H1 (cell line): ENCODE measurements at regions not wholly inside any gene's neighbourhood (a gene's known extent, or its start where the extent isn't known, plus 50 kb on each side); places are given as distances from the start of the nearest gene placed in this dataset.

Source experiments
- CTCF ChIA-PET: fragments of 300-600 bp; sonication (Branson Sonifier 250); formaldehyde crosslinking; loops from one replicate; lab custom pipeline; 2021; ENCODE audit not compliant: partially characterized antibody; lab: Charles Lee
- POLR2A ChIA-PET: fragments of 300-600 bp; sonication (Branson Sonifier 250); formaldehyde crosslinking; loops from one replicate; lab custom pipeline; 2021; ENCODE audit warnings: inconsistent platforms; ENCODE audit not compliant: partially characterized antibody; lab: Charles Lee
- DNase-seq, 2 experiments: peaks; one replicate each; pipeline versions ENCODE4 v3.0.0 to v3.0.0-alpha.2; 2010 to 2022; ENCODE audit warnings: low spot score in 2 of 2, low read depth in 1 of 2, mixed read lengths in 1 of 2
- FAIRE-seq: peaks from 2 replicates; lab custom pipeline; 2011; peaks lifted over from hg19 to GRCh38; lab: Jason Lieb, UNC
- H2AFZ ChIP-seq: 2 replicates; pipeline ENCODE4 v1.8.1; 2012; ENCODE audit warnings: low read length, inconsistent platforms
- H2AK5ac ChIP-seq: 2 replicates; pipeline ENCODE4 v1.6.1; 2013; ENCODE audit warnings: low read depth, low read length
- H2BK120ac ChIP-seq: replicated peaks from 2 replicates; pipeline ENCODE3; 2013; ENCODE audit warnings: low read depth, low read length, inconsistent platforms
- H2BK12ac ChIP-seq: 2 replicates; pipeline ENCODE4 v1.6.1; 2013; ENCODE audit warnings: low read depth, low read length
- H2BK15ac ChIP-seq: 2 replicates; pipeline ENCODE4 v1.6.1; 2013; ENCODE audit warnings: low read length
- H2BK20ac ChIP-seq: 2 replicates; pipeline ENCODE4 v1.6.1; 2013; ENCODE audit warnings: low read length
- H2BK5ac ChIP-seq: 2 replicates; pipeline ENCODE4 v1.6.1; 2013; ENCODE audit warnings: low read depth, low read length
- H3K14ac ChIP-seq: 2 replicates; pipeline ENCODE4 v1.6.1; 2013; ENCODE audit warnings: inconsistent platforms; ENCODE audit not compliant: insufficient read length
- H3K18ac ChIP-seq: 2 replicates; pipeline ENCODE4 v1.6.1; 2013; ENCODE audit warnings: low read length; ENCODE audit errors: extremely low read depth
- H3K23ac ChIP-seq: 2 replicates; pipeline ENCODE4 v1.6.1; 2013; ENCODE audit warnings: inconsistent platforms; ENCODE audit not compliant: insufficient read length
- H3K23me2 ChIP-seq: 2 replicates; pipeline ENCODE4 v1.6.1; 2013; ENCODE audit warnings: low read depth, low read length
- H3K27ac ChIP-seq: 2 replicates; pipeline ENCODE4 v1.6.1; 2011; ENCODE audit warnings: low read depth, low read length, inconsistent platforms
- H3K27me3 ChIP-seq, 4 experiments: replicated peaks in 1 of 4; 1 replicate in 1 of 4; 2 replicates in 3 of 4; pipeline versions ENCODE4 v1.6.1 to v1.8.1; 2011 to 2013; ENCODE audit warnings: low read length in 3 of 4, mild to moderate bottlenecking in 3 of 4, inconsistent platforms in 2 of 4, mixed read lengths in 2 of 4, moderate library complexity in 1 of 4; ENCODE audit not compliant: control insufficient read depth in 3 of 4, insufficient read depth in 3 of 4; ENCODE audit errors: extremely low read depth in 1 of 4
- H3K36me3 ChIP-seq, 4 experiments: 2 replicates each; pipeline versions ENCODE4 v1.6.1 to v1.8.1; 2011 to 2013; ENCODE audit warnings: mild to moderate bottlenecking in 4 of 4, low read length in 3 of 4, moderate library complexity in 2 of 4, control low read depth in 1 of 4, inconsistent platforms in 1 of 4; ENCODE audit not compliant: insufficient read depth in 4 of 4, control insufficient read depth in 2 of 4
- H3K4ac ChIP-seq: replicated peaks from 2 replicates; pipeline ENCODE3; 2013; ENCODE audit warnings: low read length, low read depth, mixed read lengths, inconsistent platforms; ENCODE audit not compliant: insufficient read length
- H3K4me1 ChIP-seq, 4 experiments: replicated peaks in 1 of 4; 1 replicate in 1 of 4; 2 replicates in 3 of 4; pipeline versions ENCODE4 v1.6.1 to v1.8.1; 2011 to 2013; ENCODE audit warnings: low read length in 3 of 4, inconsistent platforms in 2 of 4, mixed read lengths in 1 of 4; ENCODE audit not compliant: insufficient read depth in 4 of 4, control insufficient read depth in 3 of 4
- H3K4me2 ChIP-seq, 2 experiments: 2 replicates each; pipeline versions ENCODE4 v1.6.1 to v1.8.1; 2011 to 2013; ENCODE audit warnings: low read depth in 2 of 2, low read length in 2 of 2, control low read depth in 1 of 2, inconsistent platforms in 1 of 2, mild to moderate bottlenecking in 1 of 2; ENCODE audit not compliant: insufficient read depth in 1 of 2
- H3K4me3 ChIP-seq, 4 experiments: fragments of 200-600, 300-600 bp in 1 of 4; sonication (generic), shearing (Covaris generic), sonication (Bioruptor Twin) in 1 of 4; 2 replicates each; pipeline versions ENCODE4 v1.5.1 to v1.8.1; 2011 to 2016; ENCODE audit warnings: low read length in 4 of 4, low read depth in 3 of 4, control low read depth in 2 of 4, inconsistent platforms in 2 of 4, mild to moderate bottlenecking in 2 of 4, mixed read lengths in 1 of 4, moderate library complexity in 1 of 4; ENCODE audit not compliant: insufficient read depth in 2 of 4; ENCODE audit errors: extremely low read depth in 1 of 4
- H3K56ac ChIP-seq: replicated peaks from 2 replicates; pipeline ENCODE3; 2013; ENCODE audit warnings: low read depth, mild to moderate bottlenecking, mixed read lengths, low read length, inconsistent platforms; ENCODE audit not compliant: insufficient read length
- H3K79me1 ChIP-seq: 2 replicates; pipeline ENCODE4 v1.6.1; 2013; ENCODE audit warnings: low read depth, low read length, control low read depth
- H3K79me2 ChIP-seq, 2 experiments: 2 replicates each; pipeline versions ENCODE4 v1.6.1 to v1.8.1; 2012 to 2013; ENCODE audit warnings: low read length in 2 of 2, mild to moderate bottlenecking in 2 of 2, inconsistent platforms in 1 of 2; ENCODE audit not compliant: insufficient read depth in 2 of 2, control insufficient read depth in 1 of 2
- H3K9ac ChIP-seq, 4 experiments: replicated peaks in 1 of 4; 1 replicate in 1 of 4; 2 replicates in 3 of 4; pipeline versions ENCODE4 v1.6.1 to v1.8.1; 2011 to 2013; ENCODE audit warnings: low read depth in 3 of 4, low read length in 3 of 4, control low read depth in 2 of 4, mild to moderate bottlenecking in 2 of 4, moderate library complexity in 2 of 4, inconsistent platforms in 1 of 4; ENCODE audit errors: extremely low read depth in 1 of 4
- H3K9me3 ChIP-seq, 2 experiments: 2 replicates each; pipeline versions ENCODE4 v1.6.1 to v1.8.1; 2012 to 2013; ENCODE audit warnings: mild to moderate bottlenecking in 2 of 2, moderate library complexity in 2 of 2, control low read depth in 1 of 2, inconsistent platforms in 1 of 2, low read depth in 1 of 2, low read length in 1 of 2, mixed read lengths in 1 of 2; ENCODE audit not compliant: insufficient read depth in 2 of 2
- H4K20me1 ChIP-seq, 2 experiments: replicated peaks in 1 of 2; 2 replicates each; pipeline versions ENCODE3 to v1.8.1; 2011 to 2013; ENCODE audit warnings: inconsistent platforms in 2 of 2, low read length in 2 of 2, mild to moderate bottlenecking in 1 of 2; ENCODE audit not compliant: insufficient read depth in 2 of 2, control insufficient read depth in 1 of 2
- H4K5ac ChIP-seq: 2 replicates; pipeline ENCODE4 v1.6.1; 2013; ENCODE audit warnings: low read length, low read depth, mixed read lengths, inconsistent platforms; ENCODE audit not compliant: insufficient read length
- H4K8ac ChIP-seq: 2 replicates; pipeline ENCODE4 v1.8.0; 2013; ENCODE audit warnings: mild to moderate bottlenecking, moderate library complexity, low read length, inconsistent platforms; ENCODE audit not compliant: insufficient read depth; ENCODE audit errors: extremely low read depth
- H4K91ac ChIP-seq: replicated peaks from 2 replicates; pipeline ENCODE3; 2013; ENCODE audit warnings: low read length, mixed read lengths, inconsistent platforms; ENCODE audit not compliant: insufficient read length
- ASH2L ChIP-seq: fragments of 200-600, 300-600 bp; sonication (generic); IDR thresholded peaks from one replicate; pipeline ENCODE4 v1.7.1; 2017; ENCODE audit warnings: low read length
- BACH1 ChIP-seq: IDR thresholded peaks from 2 replicates; pipeline ENCODE4 v1.6.1; 2012; ENCODE audit warnings: low read length, improper control_type of control experiment
- BRCA1 ChIP-seq: IDR thresholded peaks from 2 replicates; pipeline ENCODE4 v1.6.1; 2012; ENCODE audit warnings: low read depth, low read length, improper control_type of control experiment
- E2F6 ChIP-seq: IDR thresholded peaks from 2 replicates; pipeline ENCODE4 v1.6.1; 2012; ENCODE audit warnings: inconsistent platforms
- POU5F1 ChIP-seq: IDR thresholded peaks from 2 replicates; pipeline ENCODE4 v1.6.1; 2011; ENCODE audit warnings: low read depth, mild to moderate bottlenecking, low read length, moderate library complexity
- RFX5 ChIP-seq: IDR thresholded peaks from 2 replicates; pipeline ENCODE4 v1.6.1; 2011; ENCODE audit warnings: low read depth, low read length, improper control_type of control experiment, borderline replicate concordance
- SIX5 ChIP-seq: IDR thresholded peaks from 2 replicates; pipeline ENCODE4 v1.6.1; 2011; ENCODE audit warnings: mild to moderate bottlenecking, low read depth, low read length
- YY1 ChIP-seq: IDR thresholded peaks from 2 replicates; pipeline ENCODE4 v1.6.1; 2011; ENCODE audit warnings: low read depth, mild to moderate bottlenecking, low read length
- WGBS, 2 experiments: shearing (Covaris generic) in 1 of 2; methylation state at CpG; one replicate each; pipeline versions ENCODE4 v1.1.6 to v1.1.7; 2013 to 2015; ENCODE audit warnings: low lambda C conversion rate in 2 of 2, mixed read lengths in 2 of 2, inconsistent platforms in 1 of 2, low coverage in 1 of 2, missing lambda C conversion rate in 1 of 2; ENCODE audit not compliant: insufficient replicate concordance in 2 of 2, insufficient coverage in 1 of 2, insufficient read length in 1 of 2; ENCODE audit errors: extremely low coverage in 1 of 2, missing lambda C conversion rate in 1 of 2; 5-methylcytosine and 5-hydroxymethylcytosine counted together

- H3K27me3 ChIP-seq, result no peaks in the 10 kb centered on the region
- H3K23me2 ChIP-seq, result no peaks in the 10 kb centered on the region; the same call in 1 of the 2 replicates
- H4K5ac ChIP-seq, result no peak overlapping the region
- no peak overlapping the region for H2BK12ac ChIP-seq
- no peaks in the 10 kb centered on the region for H4K20me1 ChIP-seq
- WGBS, 2 experiments, result 89% methylated on average over 5 of the region's 5 CpGs; no CpG with 5 or more reads in 1 of the 2 experiments
- no peak overlapping the region for H3K9ac ChIP-seq
- H4K91ac ChIP-seq, result no peak overlapping the region
- no peaks in the 10 kb centered on the region for H3K36me3 ChIP-seq
- no peak overlapping the region for H3K18ac ChIP-seq
- H3K23ac ChIP-seq, result no peak overlapping the region
- no peak overlapping the region for H3K56ac ChIP-seq
- no peak overlapping the region for H2AK5ac ChIP-seq
- CTCF ChIA-PET, result no interaction called here
- no peak for DNase-seq
- H2AFZ ChIP-seq, result peak overlapping the region; percentile 63; the same call in 1 of the 2 replicates
- no peak overlapping the region for H4K8ac ChIP-seq
- no peak overlapping the region for H3K4me2 ChIP-seq
- TF ChIP-seq E2F6, result no peak
- no peak for TF ChIP-seq POU5F1
- no peak for TF ChIP-seq BACH1
- no peak for TF ChIP-seq RFX5
- no peak for TF ChIP-seq ASH2L
- no peak for TF ChIP-seq BRCA1
- TF ChIP-seq SIX5, result no peak
- no peak for TF ChIP-seq YY1
- H2BK5ac ChIP-seq, result no peak overlapping the region
- no peak overlapping the region for H2BK20ac ChIP-seq
- H3K14ac ChIP-seq, result no peak overlapping the region
- no peak for FAIRE-seq
- no peaks in the 10 kb centered on the region for H3K4me1 ChIP-seq
- H2BK120ac ChIP-seq, result no peak overlapping the region
- H3K4me3 ChIP-seq, result no peak overlapping the region
- no peaks in the 10 kb centered on the region for H3K9me3 ChIP-seq
- no peak overlapping the region for H3K4ac ChIP-seq
- H3K27ac ChIP-seq, result no peak overlapping the region
- H3K79me1 ChIP-seq, result no peaks in the 10 kb centered on the region
- H2BK15ac ChIP-seq, result no peak overlapping the region
- POLR2A ChIA-PET, result no interaction called here
- no peaks in the 10 kb centered on the region for H3K79me2 ChIP-seq
Measured at GRCh38 chr5:106195679-106196474, 1474.9 kb downstream of the EFNA5 start.
